ENCODE measurements at regions not wholly inside any gene's neighbourhood (a gene's known extent, or its start where the extent isn't known, plus 50 kb on each side); places are given as distances from the start of the nearest gene placed in this dataset.

- Histone ChIP-seq H3K9me3 (ENCODE audit: insufficient read depth, low read length, severe bottlenecking) (no peaks in the 10 kb centered on the region), H3K36me3 (ENCODE audit: insufficient read depth, low read length) (no peaks in the 10 kb centered on the region), H3K79me2 (ENCODE audit: insufficient read depth, low read length) (no peaks in the 10 kb centered on the region), H2AFZ (ENCODE audit: low read depth, low read length) (peak overlapping the region; percentile 60), H3K4me1 (ENCODE audit: insufficient read depth, low read length) (peaks cover 3% of the 10 kb centered on the region), H3K4me3 (ENCODE audit: low read depth in 1 of 2, low read length in 2 of 2) (peak overlapping the region in 1 of 2 experiments; percentile 12; a peak in 1 of 4 replicates), H3K9ac (ENCODE audit: low read depth, low read length) (no peak overlapping the region), H3K4me2 (ENCODE audit: insufficient read depth, low read length) (peak overlapping the region; percentile 47; the same call in 1 of the 2 replicates), H3K27ac (ENCODE audit: low read length) (no peak overlapping the region), H3K27me3 (ENCODE audit: insufficient read depth, low read length, poor library complexity) (no peaks in the 10 kb centered on the region), H4K20me1 (ENCODE audit: insufficient read depth, low read length) (no peaks in the 10 kb centered on the region)
- no peak for DNase-seq
- TF ChIP-seq CTCF (IDR thresholded peaks at IDR 0.05; ENCODE audit: borderline replicate concordance, extremely low read depth, low read length, poor library complexity, severe bottlenecking) (no peak), EZH2 (IDR thresholded peaks at IDR 0.05; ENCODE audit: borderline replicate concordance, low read depth, low read length, severe bottlenecking) (no peak)
- ATAC-seq (ENCODE audit: insufficient read depth, low read depth), result peak; percentile 56; the same call in 2 of the 3 replicates
Observed at GRCh38 chr7:113256883-113257531, 138.7 kb upstream of the SMIM30 start.

- DNase-seq (no peak), ATAC-seq (ENCODE audit: insufficient read depth, low read depth) (no peak)
- H3K9ac ChIP-seq (ENCODE audit: low read depth, low read length), result no peak overlapping the region
- H3K4me2 ChIP-seq (ENCODE audit: insufficient read depth, low read length), result no peak overlapping the region
- H4K20me1 ChIP-seq (ENCODE audit: insufficient read depth, low read length), result no peaks in the 10 kb centered on the region
- H3K4me3 ChIP-seq (ENCODE audit: low read depth in 1 of 2, low read length in 2 of 2), result no peak overlapping the region
- H3K79me2 ChIP-seq (ENCODE audit: insufficient read depth, low read length), result no peaks in the 10 kb centered on the region
- TF ChIP-seq CTCF (IDR thresholded peaks at IDR 0.05; ENCODE audit: borderline replicate concordance, extremely low read depth, low read length, poor library complexity, severe bottlenecking) (no peak), EZH2 (IDR thresholded peaks at IDR 0.05; ENCODE audit: borderline replicate concordance, low read depth, low read length, severe bottlenecking) (no peak)
- no peaks in the 10 kb centered on the region for H3K9me3 ChIP-seq (ENCODE audit: insufficient read depth, low read length, severe bottlenecking)
- H3K27ac ChIP-seq (ENCODE audit: low read length), result no peak overlapping the region
- no peaks in the 10 kb centered on the region for H3K4me1 ChIP-seq (ENCODE audit: insufficient read depth, low read length)
- H3K27me3 ChIP-seq (ENCODE audit: insufficient read depth, low read length, poor library complexity), result no peaks in the 10 kb centered on the region
- no peak overlapping the region for H2AFZ ChIP-seq (ENCODE audit: low read depth, low read length)
- no peaks in the 10 kb centered on the region for H3K36me3 ChIP-seq (ENCODE audit: insufficient read depth, low read length)
Observed at GRCh38 chr7:113247198-113247597, 128.8 kb upstream of the SMIM30 start.

- H3K9me3 ChIP-seq (ENCODE audit: insufficient read depth, low read length, severe bottlenecking), result no peaks in the 10 kb centered on the region
- H3K79me2 ChIP-seq (ENCODE audit: insufficient read depth, low read length), result no peaks in the 10 kb centered on the region
- TF ChIP-seq EZH2 (IDR thresholded peaks at IDR 0.05; ENCODE audit: borderline replicate concordance, low read depth, low read length, severe bottlenecking) (no peak), CTCF (IDR thresholded peaks at IDR 0.05; ENCODE audit: borderline replicate concordance, extremely low read depth, low read length, poor library complexity, severe bottlenecking) (no peak)
- ATAC-seq (ENCODE audit: insufficient read depth, low read depth) (no peak), DNase-seq (no peak)
- H3K36me3 ChIP-seq (ENCODE audit: insufficient read depth, low read length), result no peaks in the 10 kb centered on the region
- H2AFZ ChIP-seq (ENCODE audit: low read depth, low read length), result no peak overlapping the region
- no peak overlapping the region for H3K4me3 ChIP-seq (ENCODE audit: low read depth in 1 of 2, low read length in 2 of 2)
- no peaks in the 10 kb centered on the region for H3K27me3 ChIP-seq (ENCODE audit: insufficient read depth, low read length, poor library complexity)
- no peak overlapping the region for H3K4me2 ChIP-seq (ENCODE audit: insufficient read depth, low read length)
- H3K27ac ChIP-seq (ENCODE audit: low read length), result no peak overlapping the region
- H4K20me1 ChIP-seq (ENCODE audit: insufficient read depth, low read length), result no peaks in the 10 kb centered on the region
- no peak overlapping the region for H3K9ac ChIP-seq (ENCODE audit: low read depth, low read length)
- H3K4me1 ChIP-seq (ENCODE audit: insufficient read depth, low read length), result no peaks in the 10 kb centered on the region
Observed at GRCh38 chr7:113246738-113247137, 128.4 kb upstream of the SMIM30 start.

Data from DND-41 (cell line).